DMS114 treated with DMSO at 0.1 percent for 48 hours (cell line): ENCODE measurements at regions not wholly inside any gene's neighbourhood (a gene's known extent, or its start where the extent isn't known, plus 50 kb on each side); places are given as distances from the start of the nearest gene placed in this dataset.
"Not testable (repeated sequence)": the region's sequence is repeated elsewhere in the genome, so short reads cannot be mapped to it uniquely, and the experiment has no call there.

ENCODE experiments used
- DNase-seq: peaks from one replicate; lab custom pipeline; 2025; ENCODE audit not compliant: unreplicated experiment; lab: John Stamatoyannopoulos, UW

DNA sequence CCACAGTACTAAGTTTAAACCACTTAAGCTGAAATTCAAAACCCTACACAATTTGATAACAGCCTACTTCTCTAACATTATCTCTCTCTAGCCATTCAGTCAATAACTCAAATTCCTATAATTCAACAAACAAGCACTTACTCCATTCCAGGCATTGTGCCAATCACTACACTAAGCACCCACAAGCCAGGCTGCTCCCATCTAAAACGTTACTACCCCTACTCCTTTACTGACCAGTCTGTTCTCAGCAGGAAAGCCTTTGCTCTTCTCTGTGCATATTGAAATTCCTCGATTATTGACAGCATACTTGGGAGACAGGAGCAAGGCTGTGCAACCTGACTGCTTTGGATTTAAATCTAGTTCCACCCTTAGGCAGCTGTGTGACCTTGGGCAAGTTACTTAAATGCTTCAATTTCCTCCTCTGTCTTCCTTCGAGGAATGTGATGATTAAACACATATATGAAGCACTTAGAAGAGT is 177.2 kb upstream of the THBS1 start:
- no peak for DNase-seq

DNA sequence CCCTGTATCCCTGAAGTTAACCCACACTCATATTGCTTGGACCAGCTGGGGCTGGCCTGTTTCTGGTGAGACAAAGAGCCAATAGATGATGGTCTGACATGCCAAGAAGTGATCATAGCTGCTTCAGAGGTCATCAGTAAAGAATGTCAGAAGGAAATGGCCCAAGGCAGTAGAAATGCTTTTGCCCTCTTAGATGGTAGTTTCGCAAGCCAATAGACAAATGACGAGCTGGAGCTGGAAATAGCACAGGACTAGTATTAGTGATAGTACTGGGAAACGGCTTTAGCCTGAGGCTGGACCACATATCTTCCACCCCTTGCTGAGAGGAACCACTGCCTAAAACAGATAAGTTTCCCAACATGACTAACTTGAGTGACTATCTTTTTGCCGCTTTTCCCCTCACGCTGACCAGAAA is 176.1 kb upstream of the THBS1 start:
- no peak for DNase-seq

DNA sequence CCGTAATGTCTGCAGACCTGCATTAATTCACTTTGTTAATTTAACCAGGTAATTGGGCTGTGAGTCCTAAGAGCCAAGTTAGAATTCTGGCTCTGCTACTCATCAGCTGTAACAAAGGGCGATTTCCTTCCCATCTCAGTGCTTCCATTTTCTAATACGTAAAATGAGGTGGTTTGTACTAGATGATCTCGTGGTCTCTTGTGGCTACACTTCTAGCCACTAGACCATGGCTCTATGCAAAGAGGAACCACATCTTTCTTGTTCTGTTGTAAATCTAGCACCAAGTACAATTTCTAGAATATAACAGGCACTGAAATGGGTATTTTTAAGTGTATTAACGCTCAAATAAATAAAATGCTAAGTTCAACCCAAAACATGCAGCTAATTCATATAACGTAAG is 174.4 kb upstream of the THBS1 start:
- no peak for DNase-seq

DNA sequence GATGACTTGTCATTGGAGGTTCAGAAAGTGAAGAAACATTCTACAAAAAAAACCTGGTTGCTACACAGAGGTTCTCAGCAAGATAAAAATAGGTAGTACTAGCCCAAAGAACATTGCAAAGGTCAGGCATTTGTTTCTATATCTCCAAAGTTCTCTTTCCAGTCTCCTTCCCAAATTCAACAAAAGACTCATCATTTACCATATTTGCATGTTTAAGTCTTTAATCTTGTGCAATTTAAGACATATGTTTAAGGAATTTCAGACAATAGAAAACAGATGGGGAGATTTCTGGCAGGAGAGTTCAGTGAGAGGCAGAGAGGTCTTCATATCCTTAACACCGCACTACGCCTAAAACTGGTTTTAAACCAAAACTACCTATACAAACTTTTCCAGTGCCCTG is 173.8 kb upstream of the THBS1 start:
- DNase-seq: no peak

DNA sequence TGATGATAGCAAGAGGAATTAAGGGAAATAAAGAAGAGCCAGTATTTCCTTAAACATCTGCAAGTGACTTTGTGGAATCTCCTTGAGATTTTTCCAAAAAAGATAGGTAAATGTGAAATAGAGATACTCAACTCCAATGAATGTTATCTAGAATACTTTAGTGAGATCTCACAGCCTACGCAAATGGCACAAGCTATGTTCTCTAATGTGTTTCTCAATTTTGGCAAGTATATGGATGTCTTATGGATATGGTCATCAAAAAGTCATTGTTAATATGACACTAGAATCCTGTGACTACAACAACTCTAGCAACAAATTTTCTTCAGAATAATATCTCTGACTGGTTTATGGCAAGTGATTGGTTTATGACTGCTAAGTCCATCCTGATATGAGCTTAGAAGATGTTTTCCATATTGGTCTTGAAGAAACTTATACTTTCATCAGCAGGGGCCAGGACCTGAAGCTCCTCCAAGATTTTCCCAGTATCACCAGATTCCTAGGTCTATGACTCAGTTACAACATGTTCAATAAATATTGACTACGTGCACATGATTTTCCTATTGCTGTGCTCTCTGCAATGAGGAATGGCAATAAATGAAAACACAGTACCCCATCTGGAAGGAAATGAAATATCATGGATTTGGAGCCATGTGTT is 170.9 kb upstream of the THBS1 start:
- DNase-seq: no peak

DNA sequence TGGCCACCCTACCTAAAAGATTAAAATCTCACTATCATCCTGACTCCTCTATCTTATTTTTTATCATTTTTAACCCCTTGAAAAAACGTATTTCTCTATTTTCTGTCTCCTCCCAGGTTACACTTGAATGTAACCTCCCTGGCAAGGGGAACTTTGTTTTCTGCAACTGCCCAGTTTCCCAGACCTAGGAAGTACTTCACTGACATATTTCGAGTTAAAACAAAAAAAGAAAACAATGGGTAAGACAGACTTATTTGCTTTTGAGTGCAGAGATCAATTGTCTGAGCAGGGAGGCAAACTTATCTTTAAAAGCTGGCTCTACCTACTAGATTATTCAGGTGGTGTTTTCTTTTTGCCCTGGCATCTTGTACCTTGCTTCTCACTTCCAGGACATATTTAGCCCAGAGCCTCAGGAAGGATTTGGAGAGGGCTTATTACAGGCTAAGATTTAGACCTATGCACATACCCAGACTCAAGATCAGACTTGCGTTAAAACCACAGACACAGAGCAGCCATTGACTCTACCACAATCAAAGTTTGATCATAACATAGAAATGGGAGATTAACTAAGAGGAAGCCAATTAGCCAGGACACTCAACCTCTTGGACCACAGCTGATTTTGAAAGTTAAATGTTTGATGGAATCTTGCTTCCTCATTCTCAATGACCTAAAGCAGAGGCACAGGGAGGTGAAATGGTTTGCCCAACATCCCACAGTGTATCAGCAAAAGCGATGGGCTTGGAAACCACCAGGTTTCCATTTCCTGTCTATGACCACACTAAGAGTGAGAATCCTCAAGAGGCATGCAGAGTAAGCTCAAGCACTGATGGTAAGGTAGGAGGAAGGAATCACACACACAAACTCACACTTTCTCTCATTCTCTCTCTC is 169.5 kb upstream of the THBS1 start:
- no peak for DNase-seq

DNA sequence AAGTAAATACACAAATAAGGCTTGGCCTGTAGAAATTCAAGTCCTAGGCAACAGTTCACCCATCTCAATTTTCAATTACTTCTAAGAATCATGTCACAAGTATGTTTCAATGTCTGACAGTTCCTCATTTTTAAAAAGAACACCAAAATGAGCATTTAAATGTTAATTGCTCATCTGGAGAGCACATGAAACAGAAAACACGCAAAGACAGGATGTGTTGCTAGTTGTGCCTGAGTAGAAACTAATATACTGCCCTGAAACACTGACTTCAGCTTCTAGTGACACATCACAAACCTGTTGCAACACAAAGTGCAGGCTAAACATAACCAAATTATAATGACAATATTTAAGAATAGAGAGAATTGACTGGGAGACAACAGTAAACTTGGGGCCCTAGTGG is 167.3 kb upstream of the THBS1 start:
- no peak for DNase-seq

DNA sequence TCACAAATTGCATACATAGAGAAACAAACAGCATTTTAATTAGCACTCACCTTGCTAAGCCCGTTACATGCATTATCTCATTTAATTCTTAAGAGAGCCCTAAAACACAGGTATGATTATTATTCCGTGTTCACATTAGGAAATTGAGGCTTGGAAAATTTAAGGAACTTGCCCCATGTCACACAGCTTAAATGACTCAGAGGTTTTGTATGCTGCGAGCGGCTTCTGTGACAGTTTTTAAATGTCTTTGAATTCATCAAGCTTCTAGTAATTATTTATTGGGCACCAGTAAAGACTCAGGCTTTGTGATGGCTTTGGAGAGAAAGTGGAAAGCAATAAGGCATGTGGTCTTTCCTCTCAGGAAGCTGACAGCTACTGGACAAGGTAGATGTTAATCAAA is 166.7 kb upstream of the THBS1 start:
- no peak for DNase-seq

DNA sequence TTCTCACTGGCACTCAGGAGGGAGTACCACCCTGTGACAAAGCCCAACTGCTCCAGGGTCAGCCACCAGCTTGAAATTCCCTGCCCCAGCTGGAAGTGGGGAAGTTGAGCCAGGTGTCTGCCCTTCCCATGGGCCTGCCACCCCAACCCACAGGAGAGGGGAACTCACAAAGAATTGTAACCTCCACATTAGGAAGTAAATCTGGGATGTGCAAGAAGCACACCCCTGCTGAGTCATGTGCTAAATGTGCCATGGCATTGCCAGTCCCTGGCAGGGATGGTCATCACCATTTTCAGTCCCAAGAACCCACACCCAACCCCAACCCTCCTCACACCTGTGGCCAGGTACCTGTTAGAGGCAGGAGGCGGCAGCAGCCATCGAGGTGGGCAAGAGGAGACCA is 165.2 kb upstream of the THBS1 start:
- no peak for DNase-seq

DNA sequence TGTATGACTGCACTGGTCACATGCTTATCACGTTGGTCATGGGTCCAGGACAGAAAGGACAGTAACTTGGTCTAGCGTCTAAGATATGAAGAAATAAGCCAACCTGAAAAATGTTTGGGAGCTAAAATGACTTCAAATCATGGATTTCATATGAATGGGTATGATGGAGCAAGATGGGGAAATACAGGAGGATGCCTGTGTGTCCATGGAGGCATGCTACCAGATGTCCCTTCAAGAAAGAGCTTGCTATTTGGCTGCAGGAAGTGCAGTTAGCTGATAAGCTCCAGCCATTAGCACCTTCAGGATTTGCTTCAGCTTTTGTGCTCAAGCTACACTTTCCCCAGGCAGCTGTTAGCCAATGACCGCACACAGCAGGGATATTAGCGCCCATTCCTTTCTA is 164.6 kb upstream of the THBS1 start:
- no peak for DNase-seq

DNA sequence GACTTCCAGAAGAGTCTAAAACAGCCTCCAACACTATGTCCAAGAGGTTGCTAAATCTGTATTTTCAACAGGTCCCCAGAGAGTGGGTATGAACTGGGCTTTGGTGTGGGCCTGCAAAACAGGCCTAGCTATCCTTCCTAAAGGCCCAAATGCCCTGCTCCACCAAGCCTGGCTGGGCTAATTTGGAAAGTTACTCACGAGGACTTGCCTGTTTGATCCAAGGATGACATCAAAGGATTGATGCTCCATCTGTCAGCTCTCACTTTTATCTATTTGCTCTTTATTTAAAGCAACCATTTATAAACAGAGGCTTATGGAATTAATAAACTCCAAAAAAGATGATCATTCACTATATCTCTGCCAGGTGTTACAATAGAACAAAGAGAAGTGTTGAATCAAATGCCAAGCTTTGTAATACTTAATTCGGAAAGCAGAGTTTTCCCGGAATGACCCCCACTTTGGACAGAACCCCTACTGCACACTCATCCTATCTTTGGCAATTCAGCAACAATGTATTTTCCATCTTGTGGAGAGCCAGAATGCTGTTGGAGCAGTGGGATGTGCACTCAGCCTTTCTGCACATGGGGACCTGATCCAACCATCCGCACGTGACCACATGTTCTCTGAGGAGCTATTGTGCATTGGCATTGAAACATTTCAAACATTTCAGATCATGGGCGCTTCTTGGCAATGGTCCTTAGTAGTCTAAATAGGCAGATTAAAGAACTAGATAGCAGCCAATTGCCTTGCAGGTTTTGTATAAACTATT is 163.3 kb upstream of the THBS1 start:
- DNase-seq: no peak

DNA sequence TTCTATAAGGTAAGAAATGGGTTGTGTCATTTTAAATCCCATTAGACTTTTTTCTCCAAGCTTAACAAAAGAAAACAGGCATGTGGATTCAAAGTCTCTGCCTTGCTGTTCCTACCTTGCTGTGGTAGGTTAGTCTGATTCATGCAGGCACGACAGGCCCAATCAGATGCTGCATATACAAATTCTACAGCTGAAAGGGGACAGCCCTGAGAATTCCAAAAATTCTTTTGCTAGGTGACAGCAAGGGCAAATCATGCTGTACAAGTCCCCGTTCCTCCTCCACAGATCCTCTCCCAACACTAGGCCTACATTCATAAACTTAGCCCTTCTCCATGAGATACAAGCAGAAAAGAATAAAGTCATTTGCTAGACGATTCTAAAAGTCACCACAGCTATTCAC is 161.2 kb upstream of the THBS1 start:
- no peak for DNase-seq

DNA sequence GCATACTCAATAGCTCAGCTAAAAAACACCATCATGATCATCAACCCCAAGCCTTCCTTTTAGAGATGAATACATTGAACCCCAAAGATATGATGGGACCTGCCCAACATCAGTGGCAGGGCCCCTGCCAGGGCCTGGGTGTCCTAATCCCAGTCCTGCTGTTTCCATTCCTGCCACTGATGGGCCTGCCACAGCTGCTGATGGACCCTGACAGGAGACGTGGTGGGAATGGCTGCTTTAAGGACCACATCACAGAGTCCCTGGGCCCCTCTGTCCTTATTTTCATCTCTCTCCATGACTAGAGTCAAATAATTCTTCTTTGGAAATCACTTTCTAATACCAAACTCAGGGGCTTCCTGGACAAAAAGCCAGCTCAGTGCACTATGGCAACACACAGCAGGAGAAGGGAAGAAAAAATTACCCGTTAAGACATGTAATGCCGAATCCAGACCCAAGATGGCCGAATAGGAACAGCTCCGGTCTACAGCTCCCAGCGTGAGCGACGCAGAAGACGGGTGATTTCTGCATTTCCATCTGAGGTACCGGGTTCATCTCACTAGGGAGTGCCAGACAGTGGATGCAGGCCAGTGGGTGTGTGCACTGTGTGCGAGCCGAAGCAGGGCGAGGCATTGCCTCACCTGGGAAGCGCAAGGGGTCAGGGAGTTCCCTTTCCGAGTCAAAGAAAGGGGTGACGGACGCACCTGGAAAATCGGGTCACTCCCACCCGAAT is 160.6 kb upstream of the THBS1 start:
- peak; percentile 53 for DNase-seq

DNA sequence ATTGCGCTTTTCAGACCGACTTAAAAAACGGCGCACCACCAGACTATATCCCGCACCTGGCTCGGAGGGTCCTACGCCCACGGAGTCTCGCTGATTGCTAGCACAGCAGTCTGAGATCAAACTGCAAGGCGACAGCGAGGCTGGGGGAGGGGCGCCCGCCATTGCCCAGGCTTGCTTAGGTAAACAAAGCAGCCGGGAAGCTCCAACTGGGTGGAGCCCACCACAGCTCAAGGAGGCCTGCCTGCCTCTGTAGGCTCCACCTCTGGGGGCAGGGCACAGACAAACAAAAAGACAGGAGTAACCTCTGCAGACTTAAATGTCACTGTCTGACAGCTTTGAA is 160.1 kb upstream of the THBS1 start:
- not testable (repeated sequence) for DNase-seq

DNA sequence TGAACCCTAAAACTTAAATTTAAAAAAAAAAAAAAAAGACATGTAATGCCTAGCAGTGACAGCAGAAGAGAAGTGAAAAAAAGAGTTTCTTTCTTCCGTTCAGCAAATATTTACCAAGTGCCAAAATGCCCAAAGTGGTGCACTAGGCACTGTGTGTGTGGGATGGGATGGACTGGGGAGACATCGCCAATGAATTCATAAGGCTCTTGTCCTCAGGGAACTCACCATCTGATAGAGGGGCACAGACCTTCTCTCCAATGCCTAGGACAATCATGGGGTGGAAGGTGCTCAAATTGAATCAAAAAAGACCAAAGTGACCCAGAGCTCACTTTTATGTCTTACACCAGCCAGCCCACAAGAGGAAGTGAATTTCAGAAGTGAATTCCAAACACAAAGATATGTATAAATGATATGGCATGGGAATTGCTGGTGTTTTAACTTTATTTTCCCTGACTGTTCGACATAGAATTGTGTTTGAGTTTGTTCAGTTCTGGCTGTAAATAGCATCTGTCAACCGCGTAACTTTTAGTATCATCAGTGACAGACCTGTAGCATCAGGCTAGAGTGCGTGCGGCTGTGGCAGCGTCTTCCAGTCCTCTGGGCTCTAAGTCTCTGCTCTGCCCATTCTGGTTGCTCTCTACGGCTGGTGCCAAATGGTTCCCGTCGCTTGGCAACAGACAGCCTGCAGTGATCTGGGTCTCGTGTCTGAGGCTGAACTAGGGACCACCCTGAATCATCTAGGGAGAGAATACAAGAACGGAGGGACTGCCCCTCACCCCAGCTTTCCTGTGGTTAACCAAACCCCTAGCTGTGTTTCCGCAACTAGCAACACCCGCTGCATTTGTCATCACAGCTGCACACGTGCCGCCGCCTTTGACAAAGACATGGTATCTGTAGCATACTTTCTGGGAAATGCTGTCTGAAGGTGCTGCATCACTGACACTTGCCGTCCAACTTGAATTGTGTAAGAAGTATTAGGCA is 154.0 kb upstream of the THBS1 start:
- no peak for DNase-seq

DNA sequence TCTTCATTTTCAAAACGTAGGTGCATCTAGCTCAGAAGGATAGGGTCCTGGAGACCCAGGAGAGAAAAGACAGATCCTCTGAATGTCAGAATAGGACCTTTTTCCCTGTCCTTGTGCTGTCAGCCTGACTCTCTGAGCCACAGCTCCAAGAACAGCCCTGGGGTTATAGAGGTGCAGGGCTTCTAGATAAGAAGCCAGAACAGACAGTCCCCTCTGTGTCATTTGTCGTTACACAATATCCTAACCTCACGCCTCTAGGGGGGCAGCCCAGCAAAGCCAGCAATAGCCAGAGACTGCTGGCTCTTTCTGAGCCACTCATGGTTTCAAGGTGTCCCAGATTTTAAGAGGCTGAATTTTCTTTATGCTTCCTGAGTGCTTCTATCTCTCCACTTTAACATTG is 153.2 kb upstream of the THBS1 start:
- no peak for DNase-seq

DNA sequence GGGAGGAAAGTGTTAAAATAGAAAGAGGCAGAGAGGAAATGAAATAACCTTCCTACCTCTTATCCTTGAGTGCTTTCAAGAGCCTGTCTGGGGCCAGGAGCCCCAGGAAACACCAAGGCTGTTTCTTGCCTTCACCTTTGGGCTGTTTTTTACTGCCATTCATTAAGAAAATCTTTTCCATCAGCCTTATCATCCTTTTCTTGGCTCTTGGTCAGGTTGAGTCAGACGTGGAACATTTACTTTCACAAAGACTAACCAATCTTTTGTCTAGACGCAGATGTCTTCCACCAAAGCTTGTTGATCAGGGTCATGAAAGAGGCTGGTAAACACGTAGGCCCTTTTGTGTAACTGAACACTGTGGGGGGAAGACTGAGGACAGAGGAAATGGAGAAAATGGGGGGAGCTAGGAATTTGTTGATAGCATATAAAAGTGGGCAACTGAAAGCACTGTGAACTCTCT is 151.0 kb upstream of the THBS1 start:
- no peak for DNase-seq

DNA sequence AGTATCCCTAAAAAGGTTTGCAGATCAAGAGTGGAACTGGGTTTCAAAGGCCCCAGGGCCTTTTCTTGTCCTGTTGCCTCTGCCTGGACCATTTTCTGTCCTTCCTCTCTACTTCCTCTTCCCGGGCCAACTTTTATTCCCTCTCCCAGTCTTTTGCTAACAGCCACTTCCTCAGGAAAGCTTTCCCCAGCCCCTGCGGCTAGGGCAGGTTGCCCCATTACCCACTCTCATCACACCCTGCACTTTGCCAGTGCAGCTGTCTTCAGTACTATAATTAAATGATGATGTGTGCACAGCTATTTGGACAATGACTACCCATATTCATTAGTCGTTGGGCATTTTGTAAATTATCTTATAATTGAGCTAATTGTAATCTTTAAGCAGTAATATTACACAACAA is 150.5 kb upstream of the THBS1 start:
- no peak for DNase-seq

DNA sequence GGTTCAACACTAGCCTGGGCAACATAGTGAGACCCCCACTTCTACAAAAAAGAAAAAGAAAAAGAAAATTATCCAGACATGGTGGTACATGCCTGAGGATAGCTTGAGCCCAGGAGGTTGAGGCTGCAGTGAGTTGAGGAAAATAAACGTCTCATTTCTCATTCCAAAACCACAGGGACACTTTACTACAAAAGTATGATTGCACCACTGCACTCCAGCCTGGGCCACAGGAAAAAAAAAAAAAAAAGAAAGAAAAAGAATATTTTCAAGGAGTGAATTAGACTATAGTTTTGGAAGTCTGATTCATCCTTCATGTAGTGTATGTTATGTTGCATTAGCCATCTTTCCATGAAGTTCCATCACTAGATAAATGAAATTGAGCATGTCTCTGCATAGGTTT is 149.5 kb upstream of the THBS1 start:
- no peak for DNase-seq

DNA sequence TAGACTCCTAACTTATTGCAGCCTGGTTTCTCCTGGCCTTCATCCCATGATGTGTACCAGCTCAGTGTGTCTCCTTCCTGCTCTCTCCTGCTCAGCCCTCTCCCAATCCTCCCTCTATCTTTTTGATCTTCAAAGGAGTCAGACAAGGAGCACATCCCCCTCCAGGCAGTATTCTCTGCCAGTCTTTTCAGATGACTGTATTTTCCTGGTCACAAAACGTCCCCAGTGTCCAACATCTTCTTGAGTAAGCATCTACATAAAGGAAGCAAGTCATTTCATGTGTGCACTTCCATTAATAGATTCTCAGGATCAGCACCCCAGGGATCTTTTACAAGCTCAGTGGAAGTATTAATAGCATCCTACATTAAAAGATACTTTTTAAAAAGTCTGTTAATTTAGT is 148.9 kb upstream of the THBS1 start:
- no peak for DNase-seq
